Medulla oblongata (tissue), 1 donor: ENCODE measurements at regions not wholly inside any gene's neighbourhood (a gene's known extent, or its start where the extent isn't known, plus 50 kb on each side); places are given as distances from the start of the nearest gene placed in this dataset.
A peak's percentile ranks its signal among the peaks of the same experiment; 100 is the strongest.
"Not testable (repeated sequence)": the region's sequence is repeated elsewhere in the genome, so short reads cannot be mapped to it uniquely, and the experiment has no call there.

Experiments used
- DNase-seq: peaks from one replicate; pipeline ENCODE4 v3.0.0-alpha.2; 2015; ENCODE audit errors: extremely low spot score

DNA sequence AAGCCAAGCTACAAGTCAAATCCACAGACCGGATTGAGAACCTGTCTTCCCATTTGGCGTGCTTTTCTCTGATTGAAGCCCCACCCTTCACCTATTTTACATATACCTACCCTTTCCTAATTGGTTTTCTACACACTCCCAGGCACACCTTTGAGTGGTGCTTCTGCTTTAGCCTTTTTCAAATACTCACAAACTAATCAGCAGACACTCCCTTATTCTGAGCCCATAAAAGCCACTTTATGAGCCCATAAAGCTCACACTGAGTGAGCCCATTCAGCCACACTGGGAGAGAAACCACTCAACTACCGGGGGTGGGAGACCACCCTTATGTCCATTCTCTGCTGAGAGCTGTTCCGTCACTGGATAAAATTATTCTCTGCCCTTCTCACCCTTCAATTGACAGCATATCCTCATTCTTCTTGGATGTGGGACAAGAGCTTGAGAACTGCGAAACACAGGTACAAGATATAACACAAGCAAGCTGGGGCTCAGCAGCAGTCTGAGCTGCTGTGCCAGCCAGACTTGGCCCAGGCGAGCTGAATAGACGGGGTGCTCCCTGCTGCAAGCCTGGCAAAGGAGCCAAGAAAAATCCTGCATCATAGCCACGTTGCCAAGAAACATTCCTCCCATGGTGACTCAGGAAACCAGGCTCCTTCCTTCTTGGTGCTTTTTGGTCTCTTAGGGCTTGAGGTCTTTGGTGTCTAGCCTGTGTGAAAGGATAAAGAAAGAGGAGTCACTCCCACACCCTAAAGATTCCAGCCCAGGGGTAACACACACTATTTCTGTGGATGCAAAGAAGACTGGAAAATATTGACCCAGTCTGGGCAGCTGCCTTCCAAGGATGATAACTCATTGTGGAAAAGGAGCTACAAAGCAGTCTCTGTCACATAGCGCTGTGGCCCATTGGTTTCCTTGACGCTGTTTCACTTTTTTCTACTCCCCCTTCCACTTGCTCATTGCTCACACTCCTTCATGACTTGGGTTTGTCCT lies 609.7 kb downstream of the MCTP2 start:
- no peak for DNase-seq

DNA sequence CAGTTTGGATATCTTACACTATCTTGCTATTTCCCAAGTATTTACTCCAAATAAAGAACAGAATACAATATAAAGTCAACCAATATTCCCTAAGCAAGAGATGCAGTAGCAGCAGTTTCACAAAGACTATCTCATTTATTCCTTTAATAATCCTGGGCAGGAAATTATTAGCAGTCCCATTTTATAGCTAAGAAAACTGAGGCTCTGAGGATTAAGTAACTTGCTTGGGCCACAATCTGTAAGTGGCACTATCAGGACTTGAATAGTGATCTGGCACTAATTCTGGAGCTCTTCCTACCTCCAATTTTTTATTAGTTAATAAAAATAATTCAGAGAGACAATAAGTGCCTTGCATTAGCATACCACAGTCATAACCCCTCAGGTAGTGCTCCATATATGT lies 611.7 kb downstream of the MCTP2 start:
- DNase-seq: no peak

DNA sequence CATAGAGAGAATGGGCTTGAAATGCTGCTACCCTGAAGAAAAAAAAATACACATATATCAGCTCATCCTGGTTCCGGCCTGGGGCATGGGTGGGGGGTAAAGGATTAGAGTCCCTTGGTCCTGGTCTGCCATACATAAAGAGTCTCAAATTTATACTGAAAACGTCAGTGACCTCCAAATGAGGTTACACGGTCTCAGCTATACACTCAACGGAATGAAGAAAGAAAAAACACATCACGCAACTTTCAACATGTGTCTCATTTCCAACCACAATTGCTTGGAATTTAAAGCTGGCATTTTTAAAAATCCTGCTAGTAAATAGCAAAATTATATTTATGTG lies 612.8 kb downstream of the MCTP2 start:
- no peak for DNase-seq

DNA sequence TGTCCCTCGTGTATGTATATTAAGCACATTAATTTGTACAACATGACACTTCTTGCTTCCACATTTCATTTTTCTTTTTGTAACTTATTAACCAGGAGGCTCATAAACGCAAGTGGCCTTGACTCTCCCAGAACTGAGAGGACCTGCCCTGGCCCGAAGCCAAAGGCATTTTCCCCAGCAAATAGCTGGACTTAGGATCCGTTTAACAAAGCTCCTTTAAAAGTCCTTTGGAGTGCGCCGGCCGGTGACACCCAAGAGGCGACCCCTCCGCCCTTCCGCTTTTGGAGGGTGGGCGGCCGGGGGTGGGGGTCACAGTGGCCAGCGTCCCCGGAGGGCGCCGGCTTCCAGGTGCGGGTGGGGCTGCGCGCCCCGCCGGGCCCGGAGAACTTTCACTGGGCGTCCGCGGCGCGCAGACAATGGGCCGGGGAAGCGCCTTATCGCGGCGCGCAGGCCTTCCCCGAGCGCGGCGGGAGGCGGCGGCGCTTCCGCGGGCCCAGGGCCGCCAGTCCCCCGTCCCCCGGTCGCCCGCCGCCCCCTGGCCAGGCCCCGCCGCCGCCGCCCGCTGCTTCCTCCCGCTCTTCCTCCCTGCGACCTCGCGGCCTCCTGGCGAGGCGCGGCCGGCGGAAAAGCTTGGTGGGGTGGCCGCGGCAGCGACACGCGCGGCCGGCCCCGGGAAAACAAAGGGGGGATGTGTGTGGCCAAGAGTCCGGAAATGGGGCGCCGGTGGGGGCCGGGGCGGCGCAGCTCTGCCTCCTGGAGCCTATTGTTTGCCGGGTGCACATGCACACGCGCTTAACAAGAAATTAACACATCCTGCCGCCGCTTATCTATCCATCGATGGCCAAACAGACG lies 613.4 kb downstream of the MCTP2 start:
- DNase-seq: peak; percentile 19

DNA sequence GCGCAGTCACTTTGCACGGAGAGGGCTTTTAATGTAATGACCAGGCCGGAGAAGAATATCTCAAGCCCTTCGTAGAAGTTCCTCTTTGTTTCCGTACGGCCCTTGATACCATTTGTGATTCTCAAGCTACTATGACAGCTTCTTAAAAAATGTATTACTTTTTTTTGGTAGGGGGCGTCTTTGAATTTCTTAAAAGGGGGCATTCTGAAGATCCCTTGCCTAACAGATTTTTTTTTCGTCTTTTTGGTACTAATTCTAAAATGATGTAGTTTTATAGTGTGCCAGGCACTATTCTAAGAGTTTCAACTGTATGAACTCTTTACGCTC lies 614.0 kb downstream of the MCTP2 start:
- DNase-seq: no peak

DNA sequence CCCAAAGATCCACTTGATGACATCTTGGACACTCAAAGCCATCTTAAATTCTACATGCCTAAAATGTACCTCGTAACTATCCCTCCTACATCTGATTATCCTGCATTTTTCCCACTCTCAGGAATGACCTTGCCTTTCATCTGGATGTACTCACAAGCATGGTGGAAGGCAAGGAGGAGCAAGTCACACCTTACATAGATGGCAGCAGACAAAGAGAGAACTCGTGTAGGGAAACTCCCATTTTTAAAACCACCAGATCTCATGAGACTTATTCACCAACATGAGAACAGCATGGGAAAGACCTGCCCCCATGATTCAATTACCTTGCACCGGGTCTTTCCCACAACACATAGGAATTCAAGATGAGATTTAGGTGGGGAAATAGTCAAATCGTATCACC lies 616.0 kb downstream of the MCTP2 start:
- no peak for DNase-seq

DNA sequence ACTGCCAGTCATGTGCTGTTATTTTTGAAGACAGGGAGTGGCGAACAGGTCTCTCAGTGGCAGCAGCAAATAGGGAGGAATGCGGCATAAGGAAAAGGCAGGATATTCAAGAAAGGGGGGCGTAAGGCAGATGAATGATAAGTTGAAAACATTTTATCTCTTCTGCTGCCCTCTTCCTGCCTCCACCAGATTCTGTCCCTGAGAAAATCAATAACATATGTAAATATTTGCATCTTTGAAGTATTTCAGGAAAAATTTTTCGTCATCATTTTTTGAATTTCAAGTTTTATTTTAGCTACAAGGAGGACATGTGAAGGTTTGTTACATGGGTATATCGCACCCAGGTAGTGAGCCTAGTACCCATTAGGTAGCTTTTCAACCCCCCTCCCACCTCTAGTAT lies 616.7 kb downstream of the MCTP2 start:
- DNase-seq: no peak

DNA sequence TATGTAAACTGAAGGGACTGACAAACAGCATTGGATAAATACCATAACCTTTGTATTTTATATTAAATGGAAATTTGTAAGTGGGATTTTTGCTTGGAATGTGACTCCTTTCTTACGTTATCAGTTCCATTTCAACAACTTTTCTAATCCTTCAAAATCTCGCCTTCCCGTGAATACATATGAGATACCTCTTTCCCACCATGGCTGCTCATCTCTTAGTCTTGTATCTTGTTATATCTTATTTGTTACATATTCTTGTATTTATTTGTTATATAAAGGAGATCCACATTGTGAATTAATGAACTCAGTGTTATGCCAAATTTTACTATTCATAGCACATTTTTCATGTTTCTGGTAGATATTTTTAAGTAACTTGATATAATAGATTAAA lies 623.7 kb downstream of the MCTP2 start:
- DNase-seq: no peak

DNA sequence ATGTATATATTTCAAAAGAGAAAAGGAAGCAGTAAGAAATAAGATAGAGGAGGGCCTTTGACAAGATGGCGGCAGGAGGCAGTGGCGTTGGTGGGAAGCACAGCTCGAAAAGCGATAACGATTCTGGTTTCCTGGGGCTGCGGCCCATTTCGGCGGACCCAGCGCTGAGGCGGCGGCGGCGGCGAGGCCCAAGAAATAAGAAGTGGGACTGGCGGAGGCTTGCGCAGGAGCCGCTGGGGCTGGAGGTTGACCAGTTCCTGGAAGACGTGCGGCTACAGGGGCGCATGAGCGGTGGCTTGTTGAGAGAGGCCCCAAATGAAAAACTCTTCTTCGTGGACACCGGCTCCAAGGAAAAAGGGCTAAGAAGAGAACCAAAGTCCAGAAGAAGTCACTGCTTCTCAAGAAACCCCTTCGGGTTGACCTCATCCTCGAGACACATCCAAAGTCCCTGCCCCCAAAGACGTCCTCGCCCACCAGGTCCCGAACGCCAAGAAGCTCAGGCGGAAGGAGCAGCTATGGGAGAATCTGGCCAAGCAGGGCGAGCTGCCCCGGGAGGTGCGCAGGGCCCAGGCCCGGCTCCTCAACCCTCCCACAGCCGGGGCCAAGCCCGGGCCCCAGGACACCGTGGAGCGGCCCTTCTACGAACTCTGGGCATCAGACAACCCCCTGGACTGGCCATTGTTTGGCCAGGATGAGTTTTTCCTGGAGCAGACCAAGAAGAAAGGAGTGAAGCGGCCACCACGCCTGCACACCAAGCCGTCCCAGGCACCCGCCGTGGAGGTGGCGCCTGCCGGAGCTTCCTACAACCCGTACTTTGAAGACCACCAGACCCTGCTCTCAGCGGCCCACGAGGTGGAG lies 624.3 kb downstream of the MCTP2 start:
- no peak for DNase-seq

DNA sequence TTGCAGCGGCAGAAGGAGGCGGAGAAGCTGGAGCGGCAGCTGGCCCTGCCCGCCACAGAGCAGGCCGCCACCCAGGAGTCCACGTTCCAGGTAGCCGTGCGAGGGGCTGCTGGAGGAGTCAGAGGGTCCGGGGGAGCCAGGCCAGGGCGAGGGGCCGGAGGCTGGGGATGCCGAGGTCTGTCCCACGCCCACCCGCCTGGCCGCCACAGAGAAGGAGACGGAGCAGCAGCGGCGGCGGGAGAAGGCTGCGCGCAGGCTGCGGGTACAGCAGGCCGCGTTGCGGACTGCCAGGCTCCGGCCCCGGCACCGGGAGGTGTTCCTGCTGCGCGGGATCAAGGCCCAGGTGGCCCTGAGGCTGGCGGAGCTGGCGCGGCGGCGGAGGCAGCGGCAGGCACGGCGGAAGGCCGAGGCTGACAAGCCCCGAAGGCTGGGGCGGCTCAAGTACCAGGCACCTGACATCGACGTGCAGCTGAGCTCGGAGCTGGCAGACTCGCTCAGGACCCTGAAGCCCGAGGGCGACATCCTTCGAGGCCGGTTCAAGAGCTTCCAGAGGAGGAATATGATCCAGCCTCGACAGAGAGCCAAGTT lies 625.0 kb downstream of the MCTP2 start:
- no peak for DNase-seq

DNA sequence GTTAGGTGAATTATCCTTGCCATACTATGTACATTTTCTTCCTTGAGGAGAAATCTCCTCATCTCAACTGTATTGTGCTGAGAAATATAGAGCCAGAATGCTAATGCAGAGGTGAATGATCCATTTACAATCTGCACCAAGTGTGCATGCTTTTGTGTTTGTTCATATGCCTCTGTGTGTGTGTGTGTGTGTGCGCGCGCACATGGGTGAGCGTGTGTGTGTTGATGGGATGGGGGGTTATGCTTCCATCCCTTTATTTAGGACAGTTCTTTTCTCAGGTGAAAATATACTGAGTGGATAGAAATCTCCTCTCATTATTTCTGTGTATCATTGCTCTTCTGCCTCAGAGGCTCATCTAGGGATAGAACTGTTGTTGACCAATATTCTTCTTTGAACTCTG lies 626.1 kb downstream of the MCTP2 start:
- no peak for DNase-seq

DNA sequence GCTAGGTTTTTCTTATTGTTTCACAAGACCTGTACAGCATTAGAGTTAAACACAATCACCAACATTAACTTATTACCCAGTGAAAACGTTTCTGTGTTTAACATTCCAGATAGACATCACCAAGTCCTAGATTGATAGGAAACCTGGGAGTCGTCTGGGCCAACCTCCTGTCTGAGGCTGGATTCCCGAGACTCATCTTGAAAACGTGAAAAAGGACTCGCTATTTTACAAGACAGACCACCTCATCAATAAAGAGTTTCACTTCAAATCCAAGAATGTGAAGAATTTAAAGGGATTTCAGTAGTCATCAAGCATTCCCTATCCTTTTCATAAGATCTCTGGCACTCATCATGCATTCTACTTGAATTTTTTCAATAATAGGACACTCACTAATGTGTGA lies 626.6 kb downstream of the MCTP2 start:
- DNase-seq: no peak

DNA sequence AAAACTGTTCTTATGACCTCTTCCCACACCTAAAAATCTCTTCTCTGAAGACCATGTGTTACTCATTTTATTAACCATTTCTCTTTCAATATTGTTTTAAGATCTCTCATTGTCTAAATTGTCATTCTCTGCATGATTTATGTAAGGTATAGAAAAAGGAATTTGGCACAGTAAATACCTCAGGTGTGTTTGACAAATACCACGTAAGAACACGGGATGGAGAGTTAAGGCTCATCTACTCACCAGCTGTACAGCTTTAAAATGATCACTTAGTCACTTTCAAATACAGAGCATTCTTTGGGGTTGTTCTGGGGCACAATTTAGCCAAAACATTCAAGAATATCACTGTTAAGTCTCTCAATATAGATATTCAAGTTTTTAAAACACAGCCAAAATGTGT lies 627.1 kb downstream of the MCTP2 start:
- DNase-seq: no peak

DNA sequence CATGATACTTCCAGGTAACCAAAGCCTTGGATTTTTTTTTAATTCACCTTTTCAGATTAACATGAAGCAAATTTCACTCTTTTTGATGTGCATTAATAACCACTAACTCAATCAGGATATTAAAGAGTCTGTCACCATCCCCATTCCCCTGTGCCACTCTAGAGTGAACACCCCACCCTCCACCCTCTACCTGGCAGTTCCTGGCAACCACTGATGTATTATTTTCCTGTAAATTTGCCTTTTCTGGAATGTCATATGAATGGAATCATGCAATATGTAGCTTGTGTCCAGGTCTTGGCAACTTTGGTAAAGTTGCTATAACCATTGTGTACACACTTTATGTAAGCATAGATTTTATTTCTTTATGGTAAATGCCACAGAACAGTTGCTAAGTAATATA lies 627.6 kb downstream of the MCTP2 start:
- no peak for DNase-seq

DNA sequence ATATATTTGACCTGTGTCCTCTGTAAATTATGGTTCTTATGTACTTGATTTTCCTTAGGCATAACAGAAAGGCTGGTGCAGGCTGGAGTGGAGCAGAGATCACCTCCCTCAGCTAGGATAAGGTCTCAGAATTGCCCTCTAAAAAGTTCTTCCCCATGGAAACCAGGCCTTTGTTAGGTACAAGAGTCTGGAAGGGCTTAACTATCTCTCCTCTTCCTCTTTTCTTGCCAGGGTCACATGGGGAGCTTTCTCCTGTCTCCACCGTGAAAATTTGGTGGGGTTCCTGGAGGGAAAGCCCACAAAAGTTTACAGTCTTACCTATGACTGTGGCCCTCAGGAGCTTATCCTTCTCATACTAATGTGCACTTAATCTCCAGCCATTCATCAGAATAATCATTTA lies 633.2 kb downstream of the MCTP2 start:
- DNase-seq: no peak

DNA sequence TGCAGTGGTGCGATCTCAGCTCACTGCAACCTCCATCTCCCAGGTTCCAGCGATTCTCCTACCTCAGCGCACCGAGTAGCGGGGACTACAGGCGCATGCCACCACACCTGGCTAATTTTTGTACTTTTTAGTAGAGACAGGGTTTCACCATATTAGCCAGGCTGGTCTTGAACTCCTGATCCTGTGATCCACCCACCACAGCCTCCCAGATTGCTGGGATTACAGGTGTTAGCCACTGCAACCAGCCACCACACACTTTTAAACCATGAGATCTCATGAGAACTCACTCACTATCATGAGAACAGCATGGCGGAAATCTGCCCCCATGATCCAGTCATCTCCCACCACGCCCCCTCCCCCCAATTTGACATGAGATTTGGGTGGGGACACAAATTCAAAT lies 636.9 kb downstream of the MCTP2 start:
- not testable (repeated sequence) for DNase-seq

DNA sequence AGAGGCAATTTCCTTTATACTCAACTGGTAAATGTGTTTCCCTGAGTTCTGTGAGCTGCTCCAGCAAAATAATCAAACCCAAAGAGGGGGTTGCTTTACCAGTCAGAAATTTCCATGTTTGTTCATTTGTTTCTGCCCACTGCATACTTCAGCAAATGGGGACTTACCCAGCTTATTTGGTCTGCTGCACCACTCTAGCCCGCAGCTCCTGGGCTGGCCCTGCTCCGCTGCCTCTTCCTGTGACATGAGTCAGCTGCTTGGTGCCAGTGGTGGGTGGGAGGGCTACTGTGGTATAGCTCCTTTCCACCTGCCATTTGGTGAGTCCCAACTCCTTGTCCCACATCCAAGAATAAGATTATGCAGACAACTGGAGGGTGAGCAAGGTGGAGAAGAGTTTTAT lies 644.2 kb downstream of the MCTP2 start:
- DNase-seq: no peak

DNA sequence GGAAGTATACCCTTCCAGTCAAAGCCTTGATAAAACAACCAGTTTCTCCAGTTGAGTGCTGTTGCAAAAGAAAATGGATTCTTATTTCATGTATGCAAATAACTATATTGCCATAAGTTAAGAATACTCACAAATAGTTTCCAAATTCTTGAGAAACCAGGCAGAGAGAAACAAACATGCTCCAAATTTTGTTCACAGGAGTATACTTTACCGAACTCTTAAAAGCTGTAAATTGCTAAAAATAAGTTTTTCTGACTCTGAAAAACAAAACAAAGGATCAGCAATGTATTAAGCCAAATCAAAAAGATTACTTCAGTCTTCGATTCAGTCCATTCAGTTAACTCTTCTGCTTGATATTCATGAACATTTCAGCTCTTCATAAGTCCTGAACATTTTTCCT lies 646.5 kb downstream of the MCTP2 start:
- no peak for DNase-seq

DNA sequence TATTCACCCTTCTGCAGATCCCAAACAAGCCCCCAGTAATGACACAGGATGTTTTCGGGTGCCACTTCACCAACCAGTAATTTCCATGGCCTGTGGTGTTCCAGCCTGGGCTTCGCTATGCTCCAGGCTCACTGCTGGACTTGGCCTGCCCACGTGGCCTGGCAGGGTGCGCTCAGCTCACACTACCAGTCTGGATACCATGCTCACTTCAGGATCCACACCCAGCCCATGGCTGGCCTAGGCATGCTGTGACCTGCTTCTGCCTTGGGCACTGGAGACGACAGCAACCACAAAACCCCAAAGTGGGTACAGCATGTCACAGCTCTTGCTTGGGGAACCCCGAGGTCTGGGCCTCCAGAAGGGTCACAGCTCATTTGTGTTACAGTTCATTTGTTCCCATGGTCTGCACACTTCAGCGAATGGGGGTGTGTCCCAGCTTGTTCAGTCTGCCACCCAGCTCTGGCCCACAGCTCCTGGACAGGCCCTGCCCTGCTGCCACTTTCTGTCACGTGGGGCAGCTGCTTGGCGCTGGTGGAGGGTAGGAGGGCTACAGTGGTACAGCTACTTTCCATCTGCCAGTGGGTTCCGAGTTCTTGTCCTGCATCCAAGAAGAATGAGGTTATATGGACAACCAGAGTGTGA lies 650.8 kb downstream of the MCTP2 start:
- DNase-seq: no peak

DNA sequence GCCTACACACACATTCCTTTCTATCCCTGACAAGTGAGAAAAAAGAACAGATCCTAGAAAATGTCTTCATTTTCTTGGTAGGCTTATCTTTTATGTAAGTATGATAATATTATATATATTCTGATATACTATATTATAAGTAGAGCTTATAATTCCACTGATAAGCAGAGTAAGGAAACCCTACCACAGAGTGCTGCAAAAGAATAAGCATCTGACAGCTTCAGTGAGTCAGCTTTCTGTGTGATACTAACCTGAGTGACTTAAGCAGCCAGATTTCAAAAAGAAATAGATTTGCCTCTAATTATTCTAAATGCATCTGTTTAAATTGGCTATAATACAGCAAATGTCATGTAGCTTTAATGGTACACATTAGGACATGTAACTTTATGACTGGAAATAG lies 656.0 kb downstream of the MCTP2 start:
- DNase-seq: no peak

DNA sequence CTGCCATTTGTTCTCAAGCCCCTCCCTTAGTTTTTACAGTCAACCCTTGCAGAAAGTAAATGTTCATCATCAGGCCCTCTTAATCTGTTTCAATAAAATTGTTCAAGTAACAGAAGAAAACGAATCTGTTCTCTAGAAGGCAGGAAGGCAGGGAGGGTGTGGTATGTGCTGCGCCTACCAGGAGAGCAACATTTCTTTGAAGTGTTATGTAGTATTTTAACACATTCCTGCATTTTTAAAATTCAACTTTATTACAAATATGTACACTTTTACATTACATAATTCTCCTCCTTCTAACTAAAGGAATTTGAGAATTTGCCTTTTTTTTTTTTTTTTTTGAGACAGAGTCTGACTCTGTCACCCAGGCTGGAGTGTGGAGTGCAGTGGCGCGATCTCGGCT lies 657.8 kb downstream of the MCTP2 start:
- no peak for DNase-seq
